ENCODE measurements at regions not wholly inside any gene's neighbourhood (a gene's known extent, or its start where the extent isn't known, plus 50 kb on each side); places are given as distances from the start of the nearest gene placed in this dataset.

DNA sequence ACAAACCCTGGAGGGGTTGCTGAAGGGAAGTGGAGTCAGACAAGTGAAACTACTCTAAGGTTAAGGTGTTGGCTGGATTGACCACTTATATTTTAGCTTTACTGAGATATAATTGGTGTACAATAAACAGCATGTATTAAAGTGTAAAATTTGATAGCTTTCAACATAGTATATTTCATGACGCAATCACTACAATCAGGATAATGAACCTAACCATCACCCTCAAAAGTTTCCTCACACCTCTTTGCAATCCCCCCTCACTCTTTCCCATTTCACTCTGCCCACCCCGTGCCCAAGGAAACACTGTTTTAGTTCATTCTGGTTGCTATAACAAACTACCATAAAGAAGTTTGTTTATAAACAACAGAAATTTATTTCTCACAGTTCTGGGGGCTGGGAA lies 508.0 kb downstream of the FGF9 start (continued):
- TF ChIP-seq RAD51 (IDR thresholded peaks at IDR 0.05; ENCODE audit: borderline replicate concordance, low read depth) (no peak), HMG20A (CRISPR knock-in tag; conservative IDR thresholded peaks at IDR 0.05) (no peak)
- TF ChIP-seq, protein P1, sequence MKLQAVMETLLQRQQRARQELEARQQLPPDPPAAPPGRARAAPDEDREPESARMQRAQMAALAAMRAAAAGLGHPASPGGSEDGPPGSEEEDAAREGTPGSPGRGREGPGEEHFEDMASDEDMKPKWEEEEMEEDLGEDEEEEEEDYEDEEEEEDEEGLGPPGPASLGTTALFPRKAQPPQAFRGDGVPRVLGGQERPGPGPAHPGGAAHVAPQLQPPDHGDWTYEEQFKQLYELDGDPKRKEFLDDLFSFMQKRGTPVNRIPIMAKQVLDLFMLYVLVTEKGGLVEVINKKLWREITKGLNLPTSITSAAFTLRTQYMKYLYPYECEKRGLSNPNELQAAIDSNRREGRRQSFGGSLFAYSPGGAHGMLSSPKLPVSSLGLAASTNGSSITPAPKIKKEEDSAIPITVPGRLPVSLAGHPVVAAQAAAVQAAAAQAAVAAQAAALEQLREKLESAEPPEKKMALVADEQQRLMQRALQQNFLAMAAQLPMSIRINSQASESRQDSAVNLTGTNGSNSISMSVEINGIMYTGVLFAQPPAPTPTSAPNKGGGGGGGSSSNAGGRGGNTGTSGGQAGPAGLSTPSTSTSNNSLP (IDR thresholded peaks at IDR 0.05; ENCODE audit: borderline replicate concordance, low read depth, low read length), result no peak

DNA sequence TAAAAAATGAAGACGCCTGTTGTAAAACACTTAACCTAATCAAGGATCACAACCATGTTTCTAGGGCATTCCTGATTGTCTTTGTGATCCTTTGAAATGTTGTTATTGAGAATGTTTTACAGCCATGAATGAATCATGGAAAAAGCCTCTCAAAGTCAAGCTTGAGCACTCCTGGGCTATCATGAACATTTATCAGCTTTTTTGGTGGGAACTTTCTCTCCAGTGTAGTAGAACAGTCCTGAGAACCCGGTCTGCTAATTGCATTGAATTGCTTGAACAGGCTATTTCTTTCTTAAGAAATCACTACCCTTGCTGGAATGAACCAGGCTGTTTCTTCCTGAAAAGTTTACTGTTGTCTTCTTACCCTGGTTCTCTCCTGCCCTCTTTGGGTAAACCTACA lies 516.5 kb downstream of the FGF9 start:
- TF ChIP-seq POLR2B (IDR thresholded peaks at IDR 0.05; ENCODE audit: low read depth, partially characterized antibody) (no peak), TAF15 (IDR thresholded peaks at IDR 0.05; ENCODE audit: low read depth, low read length) (no peak), SUPT5H (IDR thresholded peaks at IDR 0.05) (no peak)
- TF ChIP-seq, protein P2, sequence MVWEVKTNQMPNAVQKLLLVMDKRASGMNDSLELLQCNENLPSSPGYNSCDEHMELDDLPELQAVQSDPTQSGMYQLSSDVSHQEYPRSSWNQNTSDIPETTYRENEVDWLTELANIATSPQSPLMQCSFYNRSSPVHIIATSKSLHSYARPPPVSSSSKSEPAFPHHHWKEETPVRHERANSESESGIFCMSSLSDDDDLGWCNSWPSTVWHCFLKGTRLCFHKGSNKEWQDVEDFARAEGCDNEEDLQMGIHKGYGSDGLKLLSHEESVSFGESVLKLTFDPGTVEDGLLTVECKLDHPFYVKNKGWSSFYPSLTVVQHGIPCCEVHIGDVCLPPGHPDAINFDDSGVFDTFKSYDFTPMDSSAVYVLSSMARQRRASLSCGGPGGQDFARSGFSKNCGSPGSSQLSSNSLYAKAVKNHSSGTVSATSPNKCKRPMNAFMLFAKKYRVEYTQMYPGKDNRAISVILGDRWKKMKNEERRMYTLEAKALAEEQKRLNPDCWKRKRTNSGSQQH (CRISPR knock-in tag; IDR thresholded peaks at IDR 0.05), result no peak
- TF ChIP-seq, protein P3, sequence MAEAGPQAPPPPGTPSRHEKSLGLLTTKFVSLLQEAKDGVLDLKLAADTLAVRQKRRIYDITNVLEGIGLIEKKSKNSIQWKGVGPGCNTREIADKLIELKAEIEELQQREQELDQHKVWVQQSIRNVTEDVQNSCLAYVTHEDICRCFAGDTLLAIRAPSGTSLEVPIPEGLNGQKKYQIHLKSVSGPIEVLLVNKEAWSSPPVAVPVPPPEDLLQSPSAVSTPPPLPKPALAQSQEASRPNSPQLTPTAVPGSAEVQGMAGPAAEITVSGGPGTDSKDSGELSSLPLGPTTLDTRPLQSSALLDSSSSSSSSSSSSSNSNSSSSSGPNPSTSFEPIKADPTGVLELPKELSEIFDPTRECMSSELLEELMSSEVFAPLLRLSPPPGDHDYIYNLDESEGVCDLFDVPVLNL (CRISPR knock-in tag; IDR thresholded peaks at IDR 0.05; ENCODE audit: low read depth), result no peak
- BruUV-seq (replicated peaks), result no TSS peak
- FAIRE-seq, result no peak
- Histone ChIP-seq H3K4me1 (replicated peaks in 1 of 2; ENCODE audit: control insufficient read depth in 2 of 2, insufficient read depth in 2 of 2, low read length in 2 of 2) (no peaks in the 10 kb centered on the region), H3K36me3 (ENCODE audit: control insufficient read depth, insufficient read depth, low read length) (no peaks in the 10 kb centered on the region), H4K20me1 (replicated peaks; ENCODE audit: control insufficient read depth, insufficient read depth, low read length) (no peaks in the 10 kb centered on the region), H3K79me2 (ENCODE audit: control insufficient read depth, insufficient read depth, low read length) (no peaks in the 10 kb centered on the region), H3K27ac (ENCODE audit: extremely low read depth, low read depth, low read length) (no peak overlapping the region), H3K9ac (ENCODE audit: insufficient read depth in 1 of 2, low read depth in 2 of 2, low read length in 2 of 2) (no peak overlapping the region), H3K4me2 (ENCODE audit: insufficient read depth, low read length) (no peak overlapping the region), H3K4me3 (no peak overlapping the region), H3K9me3 (replicated peaks; ENCODE audit: control insufficient read depth, insufficient read depth, low read depth, low read length) (no peaks in the 10 kb centered on the region), H2AFZ (ENCODE audit: low read depth, low read length) (no peak overlapping the region), H3K27me3 (ENCODE audit: control insufficient read depth in 2 of 2, insufficient read depth in 2 of 2, low read length in 2 of 2) (no peaks in the 10 kb centered on the region), H3K9me1 (ENCODE audit: control insufficient read depth, insufficient read depth, low read length) (no peaks in the 10 kb centered on the region)
- ChIA-PET CTCF (ENCODE audit: low intra/inter-chr PET ratio) (no interaction called here), POLR2A (no interaction called here)
- DNase-seq (ENCODE audit: extremely low read depth in 1 of 4, low spot score in 3 of 4), result no peak
- in situ Hi-C loops (cut with MboI), result no loop called here
- 0% methylated on average over 2 of the region's 2 CpGs for WGBS (ENCODE audit: insufficient coverage, low coverage, missing lambda C conversion rate)
- intact Hi-C loops (cut with micrococcal nuclease), result no loop called here
- ATAC-seq, result no peak
